HG03060 (cell line): ENCODE measurements at regions not wholly inside any gene's neighbourhood (a gene's known extent, or its start where the extent isn't known, plus 50 kb on each side); places are given as distances from the start of the nearest gene placed in this dataset.

ENCODE experiments used
- ATAC-seq: cut with Tn5 transposase; IDR thresholded peaks from one replicate; pipeline ENCODE4 v1.9.1; 2021; ENCODE audit warnings: low read depth, moderate number of reproducible peaks; ENCODE audit not compliant: unreplicated experiment

GRCh38 chr5:2010940-2011339 lies 128.2 kb upstream of the IRX4 start:
- no peak for ATAC-seq

- no peak for ATAC-seq
Measured at GRCh38 chr5:2009986-2010914, 127.5 kb upstream of the IRX4 start.

DNA sequence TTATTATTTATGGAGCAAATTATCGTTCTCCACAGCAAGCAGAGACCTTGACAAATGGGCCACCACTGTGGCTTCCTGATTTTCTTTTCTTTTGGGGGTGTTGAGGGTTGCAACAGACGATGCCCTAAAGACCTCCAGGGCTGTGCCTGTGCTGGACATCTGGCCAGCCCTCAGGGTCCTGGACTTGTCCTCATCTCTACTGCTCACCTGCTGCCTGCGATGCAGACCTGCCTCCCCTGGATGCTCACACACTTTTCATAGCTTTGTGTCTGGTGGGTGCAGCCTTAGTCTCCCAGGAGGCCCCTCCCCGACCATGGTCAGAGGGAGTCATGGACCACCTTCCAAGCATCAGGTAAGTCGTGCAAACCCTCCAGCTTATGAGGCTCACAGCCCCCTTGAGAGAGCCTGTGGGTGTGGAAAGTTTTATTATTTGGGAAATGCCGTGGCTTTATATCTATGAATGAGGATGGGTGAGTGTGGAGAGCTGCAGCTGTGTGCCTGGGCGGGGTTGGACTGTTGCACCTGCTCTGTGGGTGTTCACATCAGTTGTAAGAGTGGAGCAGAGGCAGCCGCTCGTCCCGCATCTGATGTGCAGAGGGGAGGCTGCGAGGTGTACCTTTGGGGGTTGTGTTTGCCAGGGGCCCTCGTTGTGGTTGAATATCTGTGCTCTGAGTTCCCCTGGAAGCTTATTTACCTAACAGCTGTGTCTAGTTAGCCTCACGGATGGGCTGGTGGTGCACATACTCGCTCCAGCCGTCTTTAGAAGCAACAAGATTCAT lies 126.3 kb upstream of the IRX4 start:
- no peak for ATAC-seq

- no peak for ATAC-seq
Measured at GRCh38 chr5:2007878-2008501, 125.3 kb upstream of the IRX4 start.

DNA sequence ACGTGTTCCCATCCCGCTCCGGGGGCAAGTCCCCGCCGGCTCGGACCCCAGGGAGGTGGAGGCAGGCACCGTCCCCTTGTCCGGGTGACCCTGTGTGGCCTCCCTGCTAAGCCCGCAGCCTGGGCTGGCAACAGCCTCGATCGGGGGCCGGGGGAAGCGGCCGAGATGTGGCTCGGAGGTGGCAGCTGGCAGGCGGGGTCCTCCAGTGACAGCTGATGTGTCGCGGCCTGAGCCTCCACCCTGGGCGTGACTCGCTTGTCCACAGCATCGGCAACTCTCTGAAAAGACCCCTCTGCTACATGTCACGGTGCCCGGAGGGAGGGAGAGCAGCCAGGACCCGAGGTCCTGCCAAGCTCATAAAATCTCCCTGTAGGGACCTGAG lies 124.8 kb upstream of the IRX4 start:
- no peak for ATAC-seq

GRCh38 chr5:2006971-2007291 lies 124.2 kb upstream of the IRX4 start:
- no peak for ATAC-seq

GRCh38 chr5:2006193-2006970 lies 123.7 kb upstream of the IRX4 start:
- ATAC-seq: no peak

DNA sequence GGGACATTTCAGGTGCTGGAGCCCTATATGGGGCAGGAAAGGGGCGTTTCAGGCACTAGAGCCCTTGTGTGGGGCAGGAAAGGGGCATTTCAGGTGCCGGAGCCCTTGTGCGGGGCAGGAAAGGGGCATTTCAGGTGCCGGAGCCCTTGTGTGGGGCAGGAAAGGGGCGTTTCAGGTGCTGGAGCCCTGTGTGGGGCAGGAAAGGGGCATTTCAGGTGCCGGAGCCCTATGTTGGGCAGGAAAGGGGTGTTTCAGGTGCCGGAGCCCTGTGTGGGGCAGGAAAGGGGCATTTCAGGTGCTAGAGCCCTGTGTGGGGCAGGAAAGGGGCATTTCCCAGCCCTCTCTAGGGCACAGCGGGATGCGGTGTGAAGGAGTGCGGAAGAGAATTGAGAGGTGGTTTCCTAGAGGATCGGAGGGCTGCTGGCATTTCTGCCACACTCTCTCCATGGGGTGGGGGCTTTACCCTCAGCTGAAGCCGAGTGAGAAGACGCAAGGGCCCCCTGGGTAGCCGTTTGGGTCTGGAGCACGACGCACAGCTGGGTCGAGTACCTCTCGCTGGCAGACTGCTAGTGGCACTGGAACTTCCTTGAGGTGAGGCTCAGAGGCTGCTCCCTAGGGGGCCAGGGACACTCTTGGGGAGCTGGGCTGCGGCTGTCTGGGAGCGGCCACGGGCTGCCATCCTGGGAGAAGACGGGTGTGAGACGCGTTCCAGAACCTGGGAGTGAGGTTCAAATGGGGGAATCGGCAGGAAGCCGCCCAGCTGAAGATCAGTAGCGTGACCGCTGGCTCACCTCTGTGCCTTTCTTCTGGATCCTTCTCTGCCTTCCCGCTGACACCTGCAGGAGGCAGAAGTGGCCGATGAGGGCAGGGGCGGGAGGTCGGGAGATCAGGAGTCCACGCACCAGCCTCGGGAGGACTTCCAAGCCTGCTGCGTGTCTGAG lies 122.6 kb upstream of the IRX4 start:
- no peak for ATAC-seq

DNA sequence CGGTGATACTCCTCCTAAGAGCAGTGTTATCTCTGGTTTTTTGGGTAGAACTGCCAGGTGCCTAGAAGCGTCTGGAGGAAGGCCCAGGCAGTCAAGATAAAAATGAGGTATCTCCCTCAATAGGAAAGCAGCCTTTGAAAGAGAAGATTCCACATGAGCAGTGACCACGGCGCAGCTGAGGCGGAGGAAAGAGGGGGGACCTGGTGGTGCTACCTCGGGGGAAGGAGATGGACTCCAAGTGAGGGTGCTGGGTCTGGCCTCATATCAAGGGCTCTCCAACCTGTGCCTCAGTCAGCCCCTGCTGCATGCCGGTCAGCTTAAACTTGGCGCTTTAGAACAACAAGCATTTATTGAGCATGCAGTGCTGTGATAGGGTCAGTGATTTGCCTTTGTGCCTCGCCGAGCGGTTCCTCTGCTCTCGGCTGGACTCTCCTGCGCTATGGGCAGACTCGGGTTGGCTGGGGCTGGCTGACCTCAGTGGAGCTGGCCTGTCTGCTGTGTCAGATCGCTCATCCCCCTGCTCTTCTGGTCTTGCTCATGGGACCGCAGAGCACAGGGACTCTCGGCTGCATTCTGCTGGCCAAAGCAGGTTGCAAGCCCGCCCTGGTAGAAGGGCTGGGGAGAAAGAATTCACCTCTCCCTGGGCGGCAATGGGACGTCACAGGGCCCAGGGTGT lies 121.1 kb upstream of the IRX4 start:
- ATAC-seq: no peak

DNA sequence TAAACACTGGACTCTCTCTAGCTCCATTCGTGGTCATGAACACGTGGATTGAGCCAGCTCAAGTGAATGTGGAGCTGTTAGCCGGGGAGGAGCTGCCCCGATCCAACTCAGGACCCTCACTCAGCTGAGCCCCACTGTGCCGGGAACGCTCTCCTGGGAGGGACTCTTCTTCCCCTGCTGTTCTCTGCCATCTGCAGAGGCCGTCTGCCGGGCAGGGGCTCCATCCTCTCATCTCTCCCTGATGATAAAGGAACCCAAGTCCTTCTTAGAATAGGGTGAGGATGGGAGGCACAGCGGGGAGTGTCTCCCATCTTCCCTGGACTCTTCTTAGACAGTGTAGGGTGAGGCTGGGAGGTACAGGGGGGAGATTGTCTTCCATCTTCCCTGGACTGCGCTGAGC lies 120.5 kb upstream of the IRX4 start:
- no peak for ATAC-seq

- ATAC-seq: no peak
Measured at GRCh38 chr5:2001300-2001699, 118.6 kb upstream of the IRX4 start.

- no peak for ATAC-seq
Measured at GRCh38 chr5:2000591-2000990, 117.9 kb upstream of the IRX4 start.

GRCh38 chr5:1999794-2000193 lies 117.1 kb upstream of the IRX4 start:
- no peak for ATAC-seq

DNA sequence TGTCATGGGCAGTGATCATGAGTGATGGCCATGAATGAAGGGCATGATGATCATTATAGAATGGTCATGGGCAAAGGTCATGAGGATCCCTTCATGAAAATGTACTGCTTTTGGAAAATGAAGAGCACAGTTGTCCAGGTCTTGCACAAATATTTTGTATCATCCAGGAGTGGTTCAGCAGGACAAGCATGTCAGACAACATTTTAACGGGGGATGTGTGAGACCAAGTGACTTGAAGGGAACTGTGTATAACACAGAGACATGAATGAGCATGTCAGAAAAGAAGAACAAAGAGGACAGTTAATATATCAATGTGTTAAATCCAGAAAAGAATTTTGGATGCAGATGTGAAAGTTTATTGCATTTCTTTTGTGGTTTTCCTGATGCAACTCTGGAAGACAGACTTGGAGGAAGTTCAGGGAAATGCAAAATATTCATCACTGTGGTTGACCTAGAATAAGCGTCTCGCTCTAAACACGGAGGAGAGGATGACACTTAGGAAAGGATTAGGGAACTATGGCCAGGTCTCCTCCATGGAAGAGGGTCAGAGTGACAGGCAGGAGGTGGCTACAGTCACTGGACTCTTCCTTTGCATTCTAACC lies 116.1 kb upstream of the IRX4 start:
- ATAC-seq: no peak

DNA sequence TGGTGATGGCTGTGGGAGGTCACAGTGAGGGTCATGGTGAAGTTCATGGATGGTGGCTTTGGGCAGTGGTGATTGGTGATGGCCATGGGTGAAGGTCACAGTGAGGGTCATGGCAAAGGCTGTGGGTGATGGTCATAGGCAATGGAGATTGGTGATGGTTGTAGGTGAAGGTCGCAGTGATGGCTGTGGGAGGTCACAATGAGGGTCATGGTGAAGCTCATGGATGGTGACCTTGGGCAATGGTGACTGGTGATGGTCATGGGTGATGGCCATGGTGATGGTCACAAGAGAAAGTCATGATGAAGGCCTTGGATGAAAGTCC lies 115.6 kb upstream of the IRX4 start:
- no peak for ATAC-seq

- ATAC-seq: no peak
Measured at GRCh38 chr5:1997640-1998347, 115.1 kb upstream of the IRX4 start.

DNA sequence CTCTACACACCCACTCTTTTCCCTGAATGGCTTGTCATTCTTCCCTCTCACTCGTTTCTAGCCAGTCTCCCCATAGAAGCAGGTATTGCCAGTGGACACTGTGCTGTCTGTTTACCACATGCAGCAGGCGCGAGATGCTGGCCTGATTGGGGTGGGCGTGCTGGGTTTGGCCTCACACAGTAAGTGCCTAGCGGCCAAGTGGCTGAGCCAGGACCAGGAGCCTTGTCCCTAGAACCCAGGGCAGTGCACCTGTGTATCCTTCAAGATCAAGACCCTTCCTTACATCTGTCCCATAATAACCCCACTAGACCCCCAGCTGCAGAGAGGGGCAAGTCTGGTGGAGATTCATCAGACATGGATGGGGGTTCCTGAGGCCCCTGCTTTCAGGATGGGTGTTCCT lies 112.8 kb upstream of the IRX4 start:
- no peak for ATAC-seq

- ATAC-seq: no peak
Measured at GRCh38 chr5:1987471-1987870, 104.7 kb upstream of the IRX4 start.
